GM21786 (cell line): ENCODE measurements at regions not wholly inside any gene's neighbourhood (a gene's known extent, or its start where the extent isn't known, plus 50 kb on each side); places are given as distances from the start of the nearest gene placed in this dataset.
"Not testable (repeated sequence)": the region's sequence is repeated elsewhere in the genome, so short reads cannot be mapped to it uniquely, and the experiment has no call there.

Experiments
- ATAC-seq: cut with Tn5 transposase; IDR thresholded peaks from one replicate; pipeline ENCODE4 v1.9.1; 2021; ENCODE audit not compliant: unreplicated experiment

- not testable (repeated sequence) for ATAC-seq
Observed at GRCh38 chr1:120609015-120609573, 114.7 kb upstream of the NBPF26 start.

GRCh38 chr1:120609834-120610233 is 113.9 kb upstream of the NBPF26 start:
- ATAC-seq, result not testable (repeated sequence)

DNA sequence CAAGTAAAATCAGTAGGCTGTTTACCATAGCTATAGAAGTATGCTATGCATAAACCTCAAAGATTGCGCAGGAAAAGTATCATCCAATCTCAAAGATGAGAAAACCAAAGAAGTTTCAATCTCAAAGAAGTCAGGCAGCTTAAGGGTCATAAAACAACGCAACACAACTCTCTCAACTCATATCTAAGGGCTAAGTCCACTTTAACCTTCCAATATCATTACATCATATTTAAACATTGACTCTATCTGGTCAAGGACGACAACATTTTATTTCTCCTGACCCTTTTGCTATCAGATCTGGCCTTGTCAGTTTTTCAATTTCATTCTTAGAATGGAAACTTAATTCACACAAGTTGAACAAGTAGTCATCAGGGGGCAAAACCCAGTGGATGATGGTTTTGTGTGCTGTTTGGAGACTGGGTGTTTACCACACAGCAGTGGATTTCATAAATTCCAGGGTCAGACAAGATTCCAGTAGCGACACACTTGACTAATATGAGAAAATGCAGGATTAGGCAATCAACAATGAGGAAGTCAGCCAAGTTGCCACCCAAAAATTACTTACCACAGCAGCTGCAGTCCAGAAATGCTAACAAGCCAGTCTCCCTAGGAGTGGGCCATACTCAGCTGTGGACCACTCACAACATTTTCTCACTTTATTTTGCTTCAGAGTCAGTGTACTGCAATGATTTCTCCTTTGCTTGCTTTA is 108.7 kb upstream of the NBPF26 start:
- not testable (repeated sequence) for ATAC-seq

GRCh38 chr1:120617493-120617892 is 106.3 kb upstream of the NBPF26 start:
- ATAC-seq, result not testable (repeated sequence)

- not testable (repeated sequence) for ATAC-seq
Observed at GRCh38 chr1:120619867-120620692, 103.7 kb upstream of the NBPF26 start.

GRCh38 chr1:120620693-120620969 is 103.1 kb upstream of the NBPF26 start:
- ATAC-seq, result not testable (repeated sequence)

DNA sequence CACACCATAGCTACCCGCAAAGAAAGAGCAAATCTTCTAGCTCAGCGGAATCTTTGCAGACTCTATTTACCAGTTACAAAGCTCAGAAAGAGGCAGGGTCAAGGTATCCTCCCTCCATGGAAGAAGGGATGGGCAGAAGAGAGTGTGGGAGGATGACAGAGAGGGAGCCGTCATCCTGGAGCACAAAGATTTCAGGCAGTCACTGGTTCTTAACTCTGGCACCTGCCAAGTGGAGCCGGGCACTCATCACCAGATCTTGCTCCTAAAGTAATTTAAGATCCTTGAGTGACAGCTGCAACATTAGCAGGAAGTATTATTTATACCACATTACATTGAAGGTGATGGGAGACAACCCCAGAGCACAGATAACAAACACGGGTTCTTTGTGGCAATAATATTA is 102.5 kb upstream of the NBPF26 start:
- ATAC-seq, result not testable (repeated sequence)

- not testable (repeated sequence) for ATAC-seq
Observed at GRCh38 chr1:120623539-120623938, 100.2 kb upstream of the NBPF26 start.

GRCh38 chr1:120624565-120625064 is 99.1 kb upstream of the NBPF26 start:
- not testable (repeated sequence) for ATAC-seq

DNA sequence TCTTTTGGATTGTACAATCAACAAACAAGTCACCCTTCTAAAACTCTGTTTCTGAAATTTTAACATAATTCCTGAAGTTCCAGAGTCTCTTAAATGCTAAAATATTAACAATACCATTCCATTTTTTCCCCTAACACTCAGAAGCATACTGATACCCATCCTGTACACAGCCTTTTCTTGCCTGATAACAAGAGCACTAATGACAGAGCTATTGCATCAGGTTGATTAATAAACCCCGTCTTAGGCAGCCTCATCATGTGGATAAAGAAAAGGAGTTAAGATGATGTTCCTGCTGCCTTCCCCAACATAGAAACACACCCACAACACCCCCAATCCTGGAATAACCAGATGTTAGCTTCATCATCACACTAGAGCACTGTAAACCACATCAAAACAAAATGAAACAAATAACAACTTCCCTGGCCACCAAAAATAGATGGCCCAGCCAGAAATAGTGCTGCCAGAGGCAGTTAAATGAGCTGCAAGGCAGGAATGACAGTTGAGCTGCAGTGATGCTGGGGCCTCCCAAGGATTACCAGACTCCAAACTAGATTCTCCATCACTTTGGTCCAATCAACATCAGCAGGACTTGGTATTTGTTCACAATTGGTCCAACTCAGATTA is 93.8 kb upstream of the NBPF26 start:
- not testable (repeated sequence) for ATAC-seq

- not testable (repeated sequence) for ATAC-seq
Observed at GRCh38 chr1:120634816-120635806, 88.6 kb upstream of the NBPF26 start.

DNA sequence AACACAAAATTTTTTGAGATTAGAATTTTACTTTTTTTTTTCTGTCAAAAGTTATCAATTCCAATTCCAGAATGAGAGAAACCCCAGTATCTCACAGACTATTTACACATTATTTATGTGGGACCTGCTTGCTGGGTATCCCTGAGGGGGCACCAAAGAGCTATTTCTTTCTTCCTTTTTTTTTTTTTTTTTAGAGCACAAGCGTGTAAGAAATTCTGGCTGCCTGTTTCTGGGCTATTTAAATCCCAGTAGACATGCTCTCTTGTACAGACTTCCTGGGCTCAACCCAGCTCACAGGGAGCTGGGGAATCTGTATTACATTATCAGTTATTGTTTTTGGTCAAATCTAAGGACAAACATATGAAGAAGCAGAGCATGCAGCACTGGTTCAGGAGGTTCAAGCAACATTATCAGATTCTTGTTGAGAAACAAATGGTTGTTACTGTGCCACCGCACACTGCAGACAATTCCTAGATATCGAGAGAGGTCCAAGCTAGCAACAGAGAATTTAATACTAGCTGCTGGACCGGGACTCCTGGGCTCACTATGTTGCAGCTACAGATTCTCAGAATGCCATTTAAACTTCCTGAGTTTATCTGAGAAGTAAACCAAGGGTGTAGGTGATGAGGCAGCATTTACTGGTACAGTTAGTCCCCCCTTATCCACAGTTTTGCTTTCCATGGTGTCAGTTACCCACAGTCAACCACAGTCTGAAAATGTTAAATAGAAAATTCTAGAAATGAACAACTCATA is 83.3 kb upstream of the NBPF26 start:
- ATAC-seq, result not testable (repeated sequence)

GRCh38 chr1:120641014-120641302 is 82.8 kb upstream of the NBPF26 start:
- ATAC-seq, result not testable (repeated sequence)

DNA sequence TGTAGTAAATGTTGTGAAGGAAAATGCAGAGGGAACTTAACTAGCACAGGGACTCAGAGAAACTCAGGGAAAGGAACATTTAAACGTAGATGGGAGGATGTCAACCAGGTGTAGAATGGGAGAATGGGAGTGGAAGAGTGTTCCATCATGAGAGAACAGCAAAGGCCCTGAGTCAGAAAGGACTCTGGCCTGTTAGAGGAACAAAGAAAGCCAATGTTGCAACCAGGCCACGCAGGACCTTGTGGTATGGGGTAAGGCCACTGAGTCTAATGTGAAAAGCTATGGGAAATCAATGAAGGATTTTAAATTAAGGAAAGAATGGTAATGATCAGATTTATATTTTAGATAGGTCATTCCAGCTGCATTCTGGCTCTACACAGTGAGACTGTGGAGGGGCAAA is 76.6 kb upstream of the NBPF26 start:
- ATAC-seq, result not testable (repeated sequence)

GRCh38 chr1:120648915-120649623 is 74.7 kb upstream of the NBPF26 start:
- not testable (repeated sequence) for ATAC-seq

GRCh38 chr1:120649730-120650129 is 74.0 kb upstream of the NBPF26 start:
- not testable (repeated sequence) for ATAC-seq

- ATAC-seq, result not testable (repeated sequence)
Observed at GRCh38 chr1:120654114-120654513, 69.6 kb upstream of the NBPF26 start.

DNA sequence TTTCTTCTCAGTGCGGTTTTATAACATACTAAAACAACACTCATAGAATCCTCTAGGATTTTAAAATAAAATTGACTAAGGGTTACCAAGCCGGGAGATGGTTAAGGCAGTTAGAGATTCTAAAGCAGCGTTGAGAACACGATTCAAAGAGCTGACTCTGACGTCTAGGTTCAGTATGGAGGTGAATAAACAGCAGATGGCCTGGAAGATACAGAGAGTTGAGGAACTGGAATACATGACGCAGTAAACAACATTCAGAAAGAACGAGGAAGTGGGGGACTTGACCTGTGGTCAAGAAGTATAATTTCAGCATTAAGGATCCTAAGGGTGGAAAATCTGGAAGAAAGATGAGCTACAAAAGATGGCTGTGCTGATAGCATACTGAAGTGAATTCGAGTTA is 68.4 kb upstream of the NBPF26 start:
- not testable (repeated sequence) for ATAC-seq

- not testable (repeated sequence) for ATAC-seq
Observed at GRCh38 chr1:120656116-120656515, 67.6 kb upstream of the NBPF26 start.
